ENCODE measurements at regions not wholly inside any gene's neighbourhood (a gene's known extent, or its start where the extent isn't known, plus 50 kb on each side); places are given as distances from the start of the nearest gene placed in this dataset.

- H3K9me3 Mint-ChIP-seq = peaks cover 14% of the 10 kb centered on the region
- no peak overlapping the region for H3K4me3 Mint-ChIP-seq
- no peak for ATAC-seq (replicated peaks; ENCODE audit: extremely low read depth, poor library complexity, severe bottlenecking)
- no peak overlapping the region for H3K27ac Mint-ChIP-seq (ENCODE audit: low read depth)
- H3K36me3 Mint-ChIP-seq (ENCODE audit: insufficient read depth) = no peaks in the 10 kb centered on the region
- DNase-seq (ENCODE audit: low spot score in 2 of 2) = no peak
- H3K27me3 Mint-ChIP-seq = no peaks in the 10 kb centered on the region
- no peaks in the 10 kb centered on the region for H3K4me1 Mint-ChIP-seq
Observed at GRCh38 chr10:36111676-36112075, 469.6 kb upstream of the FZD8 start.

GRCh38 chr10:36110097-36110496, 468.0 kb upstream of the FZD8 start:
- ATAC-seq (replicated peaks; ENCODE audit: extremely low read depth, poor library complexity, severe bottlenecking) (no peak), DNase-seq (ENCODE audit: low spot score in 2 of 2) (no peak)
- H3K27ac Mint-ChIP-seq (ENCODE audit: low read depth) = no peak overlapping the region
- no peaks in the 10 kb centered on the region for H3K27me3 Mint-ChIP-seq
- H3K36me3 Mint-ChIP-seq (ENCODE audit: insufficient read depth) = no peaks in the 10 kb centered on the region
- H3K9me3 Mint-ChIP-seq = peaks cover 14% of the 10 kb centered on the region
- no peaks in the 10 kb centered on the region for H3K4me1 Mint-ChIP-seq
- H3K4me3 Mint-ChIP-seq = no peak overlapping the region

DNA sequence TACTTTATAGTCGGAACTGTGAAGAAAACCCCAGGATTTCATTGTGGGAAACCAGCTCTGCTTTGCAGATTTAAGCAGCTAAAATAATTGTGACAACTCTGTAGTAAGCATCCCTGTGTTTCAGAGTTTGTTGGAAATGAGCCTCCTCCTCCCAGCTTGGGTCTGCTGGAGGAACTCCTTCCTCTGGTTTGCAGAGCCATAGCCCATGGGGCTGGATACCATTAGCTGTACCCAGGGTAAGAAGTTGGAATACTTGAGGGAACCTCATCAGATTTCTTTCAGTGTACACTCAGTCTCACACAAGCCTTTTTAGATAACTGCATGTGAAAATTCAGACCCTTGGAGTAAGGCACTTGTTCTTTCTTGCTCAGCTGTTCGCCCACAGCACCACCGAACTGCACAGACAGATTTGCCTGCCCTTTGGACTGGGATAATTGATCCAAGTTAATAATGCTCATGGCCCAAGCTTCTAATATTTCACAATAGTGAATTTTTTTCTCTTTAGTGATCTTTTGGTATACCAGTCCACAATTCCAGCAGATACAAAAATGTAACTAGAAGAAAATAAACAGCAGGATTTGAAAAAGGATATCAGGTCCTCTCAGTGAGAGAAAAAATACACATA, 467.4 kb upstream of the FZD8 start:
- DNase-seq (ENCODE audit: low spot score in 2 of 2) (no peak), ATAC-seq (replicated peaks; ENCODE audit: extremely low read depth, poor library complexity, severe bottlenecking) (no peak)
- Mint-ChIP-seq H3K4me3 (no peak overlapping the region), H3K9me3 (peaks cover 11% of the 10 kb centered on the region), H3K27ac (ENCODE audit: low read depth) (no peak overlapping the region), H3K36me3 (ENCODE audit: insufficient read depth) (no peaks in the 10 kb centered on the region), H3K27me3 (no peaks in the 10 kb centered on the region), H3K4me1 (no peaks in the 10 kb centered on the region)

GRCh38 chr10:36097696-36098095, 455.6 kb upstream of the FZD8 start:
- no peaks in the 10 kb centered on the region for H3K36me3 Mint-ChIP-seq (ENCODE audit: insufficient read depth)
- no peaks in the 10 kb centered on the region for H3K4me1 Mint-ChIP-seq
- H3K27me3 Mint-ChIP-seq = no peaks in the 10 kb centered on the region
- ATAC-seq (replicated peaks; ENCODE audit: extremely low read depth, poor library complexity, severe bottlenecking) = no peak
- no peak overlapping the region for H3K4me3 Mint-ChIP-seq
- no peak for DNase-seq (ENCODE audit: low spot score in 2 of 2)
- peaks cover 5% of the 10 kb centered on the region for H3K9me3 Mint-ChIP-seq
- H3K27ac Mint-ChIP-seq (ENCODE audit: low read depth) = no peak overlapping the region

DNA sequence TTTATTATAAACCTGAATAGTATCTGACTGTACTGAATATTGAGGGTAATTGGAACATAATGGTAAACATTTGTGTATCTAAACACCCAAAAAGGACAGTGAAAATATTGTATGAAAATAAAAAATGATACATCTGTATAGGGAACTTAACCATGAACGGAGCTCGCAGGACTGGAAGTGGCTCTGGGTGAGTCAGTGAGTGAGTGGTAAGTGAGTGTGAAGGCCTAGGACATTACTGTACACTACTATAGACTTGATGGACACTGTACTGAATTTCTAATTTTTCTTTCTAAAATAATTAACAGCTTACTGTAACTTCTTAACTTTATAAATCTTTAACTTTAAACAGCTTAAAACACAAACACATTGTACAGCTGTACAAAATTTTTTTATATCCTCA, 454.5 kb upstream of the FZD8 start:
- ATAC-seq (replicated peaks; ENCODE audit: extremely low read depth, poor library complexity, severe bottlenecking) = no peak
- Mint-ChIP-seq H3K4me3 (no peak overlapping the region), H3K36me3 (ENCODE audit: insufficient read depth) (no peaks in the 10 kb centered on the region), H3K27me3 (no peaks in the 10 kb centered on the region), H3K27ac (ENCODE audit: low read depth) (no peak overlapping the region), H3K9me3 (peaks cover 5% of the 10 kb centered on the region), H3K4me1 (no peaks in the 10 kb centered on the region)
- DNase-seq (ENCODE audit: low spot score in 2 of 2) = no peak

DNA sequence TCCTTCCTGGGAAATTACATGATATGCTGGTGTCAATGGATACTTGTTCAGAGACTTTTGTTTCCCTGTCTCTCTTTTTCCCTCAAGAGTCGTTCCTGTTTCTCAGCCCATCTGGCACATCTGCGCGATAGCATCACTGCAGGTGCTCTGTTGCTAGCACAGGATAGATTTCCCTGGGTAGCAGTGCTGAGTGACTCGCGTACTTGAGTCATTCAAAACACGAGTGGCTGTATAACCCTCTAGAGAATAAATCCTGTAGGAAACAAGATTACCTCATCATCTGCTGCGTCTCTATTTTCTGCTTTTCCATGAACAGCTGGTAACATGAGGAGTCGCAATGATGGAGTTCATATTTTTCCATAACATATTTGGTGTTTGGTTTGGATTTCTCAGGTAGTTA, 452.0 kb upstream of the FZD8 start:
- Mint-ChIP-seq H3K27me3 (no peaks in the 10 kb centered on the region), H3K4me3 (no peak overlapping the region), H3K9me3 (peaks cover 16% of the 10 kb centered on the region), H3K36me3 (ENCODE audit: insufficient read depth) (no peaks in the 10 kb centered on the region), H3K27ac (ENCODE audit: low read depth) (no peak overlapping the region), H3K4me1 (no peaks in the 10 kb centered on the region)
- ATAC-seq (replicated peaks; ENCODE audit: extremely low read depth, poor library complexity, severe bottlenecking) (no peak), DNase-seq (ENCODE audit: low spot score in 2 of 2) (no peak)

GRCh38 chr10:36092116-36092515, 450.0 kb upstream of the FZD8 start:
- Mint-ChIP-seq H3K4me1 (no peaks in the 10 kb centered on the region), H3K9me3 (peaks cover 16% of the 10 kb centered on the region), H3K27ac (ENCODE audit: low read depth) (no peak overlapping the region), H3K27me3 (no peaks in the 10 kb centered on the region), H3K4me3 (no peak overlapping the region), H3K36me3 (ENCODE audit: insufficient read depth) (no peaks in the 10 kb centered on the region)
- ATAC-seq (replicated peaks; ENCODE audit: extremely low read depth, poor library complexity, severe bottlenecking) = no peak
- DNase-seq (ENCODE audit: low spot score in 2 of 2) = no peak

DNA sequence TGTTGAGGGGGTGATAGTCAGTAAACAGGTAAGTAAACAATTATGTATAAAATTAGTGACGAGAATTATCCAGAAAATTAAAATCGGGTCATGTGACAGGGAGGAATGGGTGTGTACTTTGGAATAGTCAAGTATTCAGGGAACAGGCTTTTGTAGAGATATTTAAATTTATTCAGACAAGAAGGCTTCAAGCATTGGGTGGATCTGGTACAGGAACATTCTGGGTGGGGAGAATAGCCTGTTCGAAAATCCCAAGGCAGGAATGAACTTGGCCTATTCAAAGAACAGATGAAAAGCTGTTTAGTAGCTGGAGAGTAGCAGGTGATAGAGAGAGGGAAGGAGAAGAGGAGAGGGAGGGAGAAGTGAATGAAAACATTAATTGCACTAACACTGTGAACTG, 448.9 kb upstream of the FZD8 start:
- Mint-ChIP-seq H3K36me3 (ENCODE audit: insufficient read depth) (no peaks in the 10 kb centered on the region), H3K27ac (ENCODE audit: low read depth) (no peak overlapping the region), H3K9me3 (peaks cover 16% of the 10 kb centered on the region), H3K27me3 (no peaks in the 10 kb centered on the region), H3K4me3 (no peak overlapping the region), H3K4me1 (no peaks in the 10 kb centered on the region)
- no peak for DNase-seq (ENCODE audit: low spot score in 2 of 2)
- ATAC-seq (replicated peaks; ENCODE audit: extremely low read depth, poor library complexity, severe bottlenecking) = no peak

DNA sequence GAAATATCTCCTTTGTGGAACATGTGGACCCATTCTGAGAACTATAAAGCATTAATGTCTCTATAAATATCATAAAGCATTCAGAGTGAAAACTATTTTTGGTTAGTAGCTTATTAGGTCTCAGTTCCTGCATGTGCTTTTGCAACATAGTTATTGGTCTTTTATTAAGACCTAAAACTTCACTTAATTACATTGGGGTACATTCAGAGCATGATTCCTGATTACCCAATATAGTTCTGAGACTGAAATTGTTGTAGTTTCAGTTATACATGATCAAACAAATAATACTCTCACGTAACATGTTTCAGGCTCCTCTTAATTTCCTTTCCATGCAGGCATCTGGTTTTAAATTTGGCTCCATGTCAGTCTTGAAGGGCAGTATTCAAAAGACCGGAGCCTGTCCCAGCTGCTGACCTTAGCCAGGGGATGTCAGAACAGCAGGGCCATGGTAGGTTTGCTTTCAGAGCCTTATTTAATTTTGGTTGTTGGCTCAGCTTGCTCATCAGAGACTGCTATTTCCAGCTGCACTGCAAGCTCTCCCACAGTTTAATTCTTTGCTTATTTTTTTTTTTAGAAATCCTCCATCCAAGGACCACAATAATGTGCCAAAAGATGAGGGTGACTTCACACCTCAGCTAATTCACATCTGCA, 447.8 kb upstream of the FZD8 start:
- DNase-seq (ENCODE audit: low spot score in 2 of 2) (no peak), ATAC-seq (replicated peaks; ENCODE audit: extremely low read depth, poor library complexity, severe bottlenecking) (no peak)
- Mint-ChIP-seq H3K4me3 (no peak overlapping the region), H3K36me3 (ENCODE audit: insufficient read depth) (no peaks in the 10 kb centered on the region), H3K4me1 (no peaks in the 10 kb centered on the region), H3K27me3 (no peaks in the 10 kb centered on the region), H3K9me3 (peaks cover 16% of the 10 kb centered on the region), H3K27ac (ENCODE audit: low read depth) (no peak overlapping the region)

DNA sequence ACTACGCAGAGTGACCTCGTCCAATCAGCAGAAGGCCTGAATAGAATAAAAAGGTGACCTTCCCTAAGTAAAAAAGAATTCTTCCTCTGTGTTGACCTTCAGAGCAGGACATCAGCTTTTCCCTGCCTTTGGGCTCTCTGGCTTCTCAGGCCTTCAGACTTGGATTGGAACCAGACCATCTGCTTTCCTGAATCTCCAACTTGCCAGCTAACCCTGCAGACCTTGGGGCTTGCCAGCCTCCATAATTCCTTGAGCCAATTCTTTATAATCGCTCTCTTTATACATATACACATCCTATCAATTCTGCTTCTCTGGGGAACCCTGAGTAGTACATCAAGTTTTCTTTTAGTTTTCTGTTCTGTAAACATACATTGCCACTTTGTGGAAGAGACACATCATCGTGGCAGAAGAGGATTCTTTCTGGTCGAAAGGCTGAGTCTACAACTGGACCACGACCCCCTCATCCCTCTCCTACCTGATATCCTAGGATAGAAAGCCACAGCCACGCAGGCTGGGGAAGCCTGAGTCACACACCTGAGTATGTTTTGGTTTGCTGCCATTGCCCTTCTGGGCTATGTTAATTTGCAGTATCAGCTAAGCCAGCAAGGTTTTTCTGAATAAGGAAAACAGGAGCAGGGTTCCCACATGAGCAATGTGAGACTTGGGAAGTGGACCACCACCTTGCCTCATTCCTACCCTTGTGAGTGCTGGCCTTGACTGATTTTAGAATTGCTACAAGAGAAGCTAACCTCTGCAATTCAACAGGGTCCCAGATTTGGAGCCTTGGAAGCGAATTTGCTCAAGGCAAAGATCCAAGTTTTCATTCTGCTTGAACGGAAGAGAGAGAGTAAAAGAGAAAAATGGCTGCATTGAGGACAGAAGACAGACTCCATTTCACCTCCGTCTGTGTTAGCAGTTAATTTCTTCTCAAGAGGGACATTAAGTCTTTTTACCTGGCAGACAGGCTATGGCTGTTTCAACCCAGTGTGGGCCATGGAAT, 445.2 kb upstream of the FZD8 start:
- no peaks in the 10 kb centered on the region for H3K27me3 Mint-ChIP-seq
- no peak for DNase-seq (ENCODE audit: low spot score in 2 of 2)
- peaks cover 22% of the 10 kb centered on the region for H3K9me3 Mint-ChIP-seq
- ATAC-seq (replicated peaks; ENCODE audit: extremely low read depth, poor library complexity, severe bottlenecking) = no peak
- H3K36me3 Mint-ChIP-seq (ENCODE audit: insufficient read depth) = no peaks in the 10 kb centered on the region
- no peaks in the 10 kb centered on the region for H3K4me1 Mint-ChIP-seq
- H3K27ac Mint-ChIP-seq (ENCODE audit: low read depth) = no peak overlapping the region
- H3K4me3 Mint-ChIP-seq = no peak overlapping the region

GRCh38 chr10:36075196-36075595, 433.1 kb upstream of the FZD8 start:
- H3K27me3 Mint-ChIP-seq = no peaks in the 10 kb centered on the region
- H3K36me3 Mint-ChIP-seq (ENCODE audit: insufficient read depth) = no peaks in the 10 kb centered on the region
- H3K27ac Mint-ChIP-seq (ENCODE audit: low read depth) = no peak overlapping the region
- no peak for ATAC-seq (replicated peaks; ENCODE audit: extremely low read depth, poor library complexity, severe bottlenecking)
- no peaks in the 10 kb centered on the region for H3K4me1 Mint-ChIP-seq
- H3K9me3 Mint-ChIP-seq = peaks cover 19% of the 10 kb centered on the region
- no peak for DNase-seq (ENCODE audit: low spot score in 2 of 2)
- no peak overlapping the region for H3K4me3 Mint-ChIP-seq

DNA sequence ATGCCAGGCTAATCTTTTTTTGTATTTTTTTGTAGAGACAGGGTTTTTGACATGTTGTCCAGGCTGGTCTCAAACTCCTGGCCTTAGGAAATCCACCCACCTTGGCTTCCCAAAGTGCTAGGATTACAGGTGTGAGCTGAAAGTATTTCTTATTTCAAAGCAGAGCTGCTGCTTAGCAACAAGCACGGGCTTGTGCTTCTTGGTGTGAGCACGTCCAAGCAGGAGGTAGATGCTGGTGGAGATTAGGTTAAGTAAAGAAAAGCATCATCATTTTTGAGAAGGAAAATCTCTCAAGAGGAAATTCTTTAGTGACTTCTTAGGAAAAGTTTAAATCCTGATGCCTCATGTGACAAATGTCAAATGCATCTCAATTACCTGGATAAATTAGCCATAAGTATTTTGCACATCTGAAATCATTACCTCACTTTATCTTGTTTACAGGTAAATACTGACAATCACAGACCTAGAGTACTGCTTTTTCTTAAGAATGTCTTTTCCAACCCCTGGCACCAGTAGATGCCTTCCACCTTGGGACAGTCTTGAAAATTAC, 431.8 kb upstream of the FZD8 start:
- Mint-ChIP-seq H3K9me3 (peaks cover 18% of the 10 kb centered on the region), H3K4me3 (no peak overlapping the region), H3K36me3 (ENCODE audit: insufficient read depth) (no peaks in the 10 kb centered on the region), H3K27me3 (no peaks in the 10 kb centered on the region), H3K4me1 (no peaks in the 10 kb centered on the region), H3K27ac (ENCODE audit: low read depth) (no peak overlapping the region)
- ATAC-seq (replicated peaks; ENCODE audit: extremely low read depth, poor library complexity, severe bottlenecking) (no peak), DNase-seq (ENCODE audit: low spot score in 2 of 2) (no peak)
